Stimulated activated CD4-positive, alpha-beta T cell treated with anti-CD3 and anti-CD28 coated beads, TNF-alpha, amount 100 ng/mL, for 1 hour (primary cell): ENCODE measurements at regions not wholly inside any gene's neighbourhood (a gene's known extent, or its start where the extent isn't known, plus 50 kb on each side); places are given as distances from the start of the nearest gene placed in this dataset.
"Not testable (repeated sequence)": the region's sequence is repeated elsewhere in the genome, so short reads cannot be mapped to it uniquely, and the experiment has no call there.

Experiments
- DNase-seq, 3 donors: peaks; one replicate each; pipeline ENCODE4 v3.0.0-alpha.2; 2020; ENCODE audit warnings: low read depth in 3 of 3, low spot score in 1 of 3

GRCh38 chr1:88320291-88320690, 363.8 kb upstream of the PKN2 start:
- no peak for DNase-seq

GRCh38 chr1:88321706-88322105, 362.4 kb upstream of the PKN2 start:
- DNase-seq: no peak

DNA sequence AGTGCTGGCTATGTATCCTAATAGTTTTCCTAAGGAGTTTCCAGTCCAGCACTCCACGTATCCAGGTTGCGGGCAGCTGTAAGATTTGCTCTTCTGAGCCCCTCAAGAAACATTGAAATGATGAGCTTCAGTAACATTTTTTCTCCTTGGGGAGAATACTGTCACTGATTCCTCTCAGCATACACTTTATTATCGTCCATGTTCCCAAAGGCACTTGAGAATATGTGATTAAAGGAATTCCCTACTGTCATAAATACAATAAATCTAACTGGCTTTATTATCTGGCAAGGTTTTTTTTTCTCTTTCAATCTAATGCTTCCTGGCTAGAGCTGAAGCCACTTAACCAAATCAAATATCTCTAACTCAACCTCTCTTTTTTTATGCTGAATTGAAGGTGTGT, 359.2 kb upstream of the PKN2 start:
- no peak for DNase-seq

- no peak for DNase-seq
Observed at GRCh38 chr1:88327391-88328267, 356.4 kb upstream of the PKN2 start.

DNA sequence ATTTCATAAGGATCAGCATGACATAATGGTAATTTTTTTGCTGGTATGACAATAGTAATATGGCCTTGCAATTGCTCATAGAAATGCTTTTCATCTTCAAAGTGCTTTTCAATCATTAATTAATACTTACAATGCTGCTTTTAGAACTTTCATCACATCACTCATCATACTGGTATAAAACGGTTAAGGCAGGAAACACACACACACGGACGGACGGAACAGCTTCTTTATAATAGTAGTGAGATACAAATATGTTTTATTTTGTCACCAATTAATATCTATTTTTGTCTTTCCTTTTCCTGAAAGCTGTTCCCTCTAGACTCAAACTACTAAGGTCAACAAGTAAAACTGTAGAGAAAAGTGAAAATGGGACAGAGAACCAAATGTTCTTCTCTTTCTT, 353.9 kb upstream of the PKN2 start:
- DNase-seq: no peak

GRCh38 chr1:88333086-88333695, 350.9 kb upstream of the PKN2 start:
- DNase-seq: no peak

GRCh38 chr1:88341447-88341846, 342.6 kb upstream of the PKN2 start:
- DNase-seq: no peak

GRCh38 chr1:88342081-88342480, 342.0 kb upstream of the PKN2 start:
- DNase-seq: not testable (repeated sequence)

GRCh38 chr1:88350648-88351047, 333.4 kb upstream of the PKN2 start:
- no peak for DNase-seq

DNA sequence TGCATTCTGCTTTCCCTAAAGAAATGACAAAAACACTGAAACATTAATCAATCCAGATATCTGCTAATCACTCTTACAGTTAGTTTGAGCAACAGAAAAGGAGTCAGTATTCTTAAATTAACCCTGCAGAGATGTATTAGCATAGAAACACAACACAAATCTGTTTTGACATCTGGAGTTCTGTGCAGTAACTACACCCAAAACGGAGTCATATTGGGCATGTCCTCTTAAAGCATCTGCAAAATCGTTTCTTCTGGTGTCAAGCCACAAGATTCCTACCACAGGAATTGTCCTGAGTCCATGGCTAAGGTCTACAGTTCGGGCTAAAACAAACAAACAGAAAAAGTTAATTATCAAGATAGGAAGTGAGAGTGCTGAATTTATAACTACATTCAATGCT, 332.1 kb upstream of the PKN2 start:
- DNase-seq: no peak

GRCh38 chr1:88354256-88354655, 329.8 kb upstream of the PKN2 start:
- DNase-seq: no peak

- DNase-seq: no peak
Observed at GRCh38 chr1:88357729-88358128, 326.3 kb upstream of the PKN2 start.

DNA sequence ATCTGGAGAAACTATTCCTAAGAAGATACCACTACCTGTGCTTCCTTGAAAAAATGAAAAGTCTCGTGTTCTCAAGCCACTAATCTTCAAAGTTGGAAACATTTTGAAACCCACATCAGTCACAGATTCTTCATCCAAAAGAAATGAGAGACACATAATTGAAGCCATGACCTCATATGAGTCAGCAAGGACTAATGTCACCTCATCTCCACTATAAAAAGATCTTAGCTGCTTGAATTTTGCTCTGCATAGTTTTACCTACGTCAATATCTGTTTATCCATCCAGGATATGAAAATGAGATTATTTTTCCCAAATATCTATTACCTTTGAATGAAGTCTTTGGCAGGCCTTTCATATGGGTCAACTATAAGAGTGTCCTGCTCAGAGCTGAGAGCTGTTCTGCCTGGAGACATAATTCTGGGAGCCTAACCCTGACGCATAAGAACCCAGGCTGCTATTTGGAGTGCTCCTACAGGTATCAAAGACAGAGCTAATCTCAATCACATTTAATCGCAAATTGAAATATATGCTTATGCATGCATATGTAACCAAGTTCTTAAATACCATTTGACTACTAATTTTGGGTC, 312.5 kb upstream of the PKN2 start:
- no peak for DNase-seq

DNA sequence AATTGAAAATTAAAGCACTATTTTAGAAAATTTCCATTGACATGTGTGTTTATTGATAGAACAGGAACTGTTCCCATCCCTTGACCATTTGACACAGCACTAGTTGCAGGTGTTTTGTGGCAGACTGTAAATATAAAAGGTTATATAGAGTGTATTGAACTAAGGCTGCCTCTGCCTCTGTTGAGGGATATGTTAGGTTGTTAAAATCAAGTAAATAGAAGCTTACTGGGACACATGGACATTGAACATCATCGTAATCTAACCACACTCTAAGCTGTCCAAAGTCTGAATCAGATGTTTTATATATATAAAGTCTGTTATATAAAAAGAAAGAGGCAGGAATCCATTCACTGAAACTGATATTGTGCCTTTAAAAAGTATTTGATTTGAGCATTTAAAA, 308.1 kb upstream of the PKN2 start:
- no peak for DNase-seq

DNA sequence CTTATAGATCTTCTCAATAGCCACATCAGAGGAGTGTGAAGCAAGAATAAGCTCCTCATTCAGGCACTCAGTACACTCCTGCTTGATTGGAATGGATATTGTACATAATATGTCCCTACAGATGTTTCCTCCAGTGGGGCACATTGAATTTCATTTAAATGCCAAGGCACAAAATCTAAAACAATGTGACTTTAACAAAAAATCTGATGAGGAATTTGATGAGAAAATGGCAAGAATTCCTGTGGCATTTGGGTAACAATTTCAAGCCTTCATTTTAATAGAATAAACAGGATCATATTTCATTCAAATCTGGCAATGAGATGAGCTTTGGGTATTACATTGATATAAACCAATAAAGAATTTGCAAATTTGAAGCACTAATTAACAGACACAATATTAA, 307.7 kb upstream of the PKN2 start:
- DNase-seq: no peak

- no peak for DNase-seq
Observed at GRCh38 chr1:88378560-88378959, 305.5 kb upstream of the PKN2 start.

- DNase-seq: no peak
Observed at GRCh38 chr1:88394958-88395357, 289.1 kb upstream of the PKN2 start.

DNA sequence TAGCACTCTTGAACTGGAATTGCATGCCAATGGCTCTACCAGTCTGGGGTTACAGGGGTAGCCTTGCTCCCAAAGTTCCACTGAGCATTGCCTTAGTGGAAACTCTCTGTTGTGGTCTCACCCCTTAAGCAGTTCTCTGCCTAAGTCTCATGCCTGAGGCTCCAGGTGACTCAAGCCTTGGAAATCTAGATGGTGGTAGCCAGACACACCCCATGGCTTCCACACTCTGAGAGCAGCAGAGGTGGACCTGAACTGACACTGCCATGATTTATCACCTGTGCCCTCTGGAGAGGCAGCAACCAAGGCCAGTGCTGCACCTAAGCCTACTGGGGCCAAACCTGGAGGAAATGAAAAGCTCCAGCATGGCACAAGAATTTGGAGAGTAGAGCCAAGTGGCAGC, 285.7 kb upstream of the PKN2 start:
- no peak for DNase-seq

- no peak for DNase-seq
Observed at GRCh38 chr1:88399690-88400089, 284.4 kb upstream of the PKN2 start.

DNA sequence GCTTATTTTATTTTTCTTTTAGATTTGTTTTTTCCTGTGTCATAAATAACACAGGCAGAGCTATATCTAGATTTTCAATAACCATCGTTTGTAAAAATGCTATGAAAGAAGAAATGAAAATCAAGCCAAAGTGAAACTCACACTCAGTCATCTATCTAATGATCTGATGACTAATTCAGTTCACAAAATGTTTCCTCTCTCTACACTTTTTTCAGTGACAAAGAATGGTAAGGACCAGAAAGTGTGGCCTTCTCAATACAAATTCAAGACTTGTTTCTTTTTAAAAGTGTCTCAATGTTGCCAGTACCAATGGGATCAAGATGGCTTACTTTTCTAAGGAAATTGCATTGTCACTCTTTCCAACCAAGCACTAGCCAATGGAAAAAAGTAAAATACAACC, 282.8 kb upstream of the PKN2 start:
- no peak for DNase-seq

DNA sequence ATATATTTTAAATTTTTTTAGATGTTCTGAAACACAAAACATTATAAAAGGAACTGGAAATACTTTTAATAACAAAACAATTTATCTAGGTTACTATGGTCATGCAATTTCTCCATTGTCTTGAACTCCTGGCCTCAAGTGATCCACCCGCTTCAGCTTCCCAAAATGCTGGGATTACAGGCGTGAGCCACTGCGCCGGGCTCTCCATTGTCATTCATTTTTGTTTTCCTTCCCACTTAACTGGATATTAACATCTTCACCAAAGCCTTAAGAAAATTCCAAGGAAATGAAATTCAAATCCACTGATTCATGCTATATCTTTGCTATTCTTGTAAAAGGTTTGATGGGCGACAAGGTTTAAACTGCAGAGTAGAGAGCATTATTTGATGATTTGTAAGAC, 279.5 kb upstream of the PKN2 start:
- no peak for DNase-seq

DNA sequence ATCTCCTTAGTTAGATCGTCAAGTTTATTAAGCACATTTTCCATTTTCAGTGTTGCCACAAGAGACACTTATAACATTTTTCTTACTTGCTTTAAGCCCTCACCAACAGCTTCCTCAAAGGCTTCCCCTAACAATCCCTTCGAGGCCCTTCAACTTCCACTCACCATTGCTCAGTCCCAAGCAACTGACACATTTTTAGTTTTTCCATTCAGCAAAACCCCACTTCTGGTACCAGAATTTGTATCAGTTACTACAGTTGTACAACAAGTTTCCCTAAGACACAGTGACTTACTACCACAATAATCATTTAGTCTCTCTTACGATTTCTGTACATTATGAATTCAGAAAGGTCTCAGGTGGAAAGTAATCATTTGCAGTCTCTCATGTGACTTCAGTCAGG, 276.8 kb upstream of the PKN2 start:
- DNase-seq: no peak

- no peak for DNase-seq
Observed at GRCh38 chr1:88421997-88422396, 262.1 kb upstream of the PKN2 start.
